ENCODE measurements at regions not wholly inside any gene's neighbourhood (a gene's known extent, or its start where the extent isn't known, plus 50 kb on each side); places are given as distances from the start of the nearest gene placed in this dataset.

DNA sequence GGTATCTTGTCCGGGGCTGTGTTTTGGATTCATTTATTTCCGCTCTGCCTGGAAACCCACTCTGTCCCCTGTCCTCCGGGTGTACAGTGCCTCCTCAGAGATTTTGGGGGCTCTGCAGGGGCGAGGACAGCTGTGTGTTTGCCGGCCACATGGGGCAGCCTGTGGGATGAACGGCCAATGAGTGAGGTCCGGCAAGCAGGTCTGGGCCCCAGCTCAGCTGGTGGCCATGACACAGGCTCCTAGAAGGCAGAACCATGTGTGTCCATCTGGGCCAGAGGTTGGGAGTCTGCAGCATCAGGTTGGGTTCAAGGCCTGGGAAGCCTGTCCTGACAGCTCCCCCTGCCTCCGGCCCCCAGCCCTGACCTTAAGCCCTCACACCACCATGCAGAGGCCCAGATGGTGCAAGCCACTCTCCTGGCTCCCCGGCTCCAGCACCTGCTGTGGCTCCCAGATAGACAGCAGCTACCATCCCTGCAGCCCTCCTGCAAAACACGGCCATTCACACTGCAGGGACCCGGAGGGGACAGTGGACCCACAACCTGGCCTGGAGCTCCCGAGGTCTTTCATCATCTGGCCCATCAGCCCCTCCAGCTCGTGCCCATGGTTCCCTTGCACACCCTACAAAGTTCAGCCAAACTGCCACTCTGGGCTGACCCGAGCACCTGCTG is 220.1 kb upstream of the C14orf180 start:
- H3K9me3 Mint-ChIP-seq, result peaks cover under 1% of the 10 kb centered on the region
- H3K27ac Mint-ChIP-seq, result no peak overlapping the region
- peaks cover 30% of the 10 kb centered on the region for H3K27me3 Mint-ChIP-seq (ENCODE audit: low read depth, poor library complexity)
- DNase-seq, result no peak
- H3K36me3 Mint-ChIP-seq (ENCODE audit: low read depth), result no peaks in the 10 kb centered on the region
- H3K4me1 Mint-ChIP-seq, result peaks cover 2% of the 10 kb centered on the region
- H3K4me3 Mint-ChIP-seq, result no peak overlapping the region
- TF ChIP-seq, protein P1, sequence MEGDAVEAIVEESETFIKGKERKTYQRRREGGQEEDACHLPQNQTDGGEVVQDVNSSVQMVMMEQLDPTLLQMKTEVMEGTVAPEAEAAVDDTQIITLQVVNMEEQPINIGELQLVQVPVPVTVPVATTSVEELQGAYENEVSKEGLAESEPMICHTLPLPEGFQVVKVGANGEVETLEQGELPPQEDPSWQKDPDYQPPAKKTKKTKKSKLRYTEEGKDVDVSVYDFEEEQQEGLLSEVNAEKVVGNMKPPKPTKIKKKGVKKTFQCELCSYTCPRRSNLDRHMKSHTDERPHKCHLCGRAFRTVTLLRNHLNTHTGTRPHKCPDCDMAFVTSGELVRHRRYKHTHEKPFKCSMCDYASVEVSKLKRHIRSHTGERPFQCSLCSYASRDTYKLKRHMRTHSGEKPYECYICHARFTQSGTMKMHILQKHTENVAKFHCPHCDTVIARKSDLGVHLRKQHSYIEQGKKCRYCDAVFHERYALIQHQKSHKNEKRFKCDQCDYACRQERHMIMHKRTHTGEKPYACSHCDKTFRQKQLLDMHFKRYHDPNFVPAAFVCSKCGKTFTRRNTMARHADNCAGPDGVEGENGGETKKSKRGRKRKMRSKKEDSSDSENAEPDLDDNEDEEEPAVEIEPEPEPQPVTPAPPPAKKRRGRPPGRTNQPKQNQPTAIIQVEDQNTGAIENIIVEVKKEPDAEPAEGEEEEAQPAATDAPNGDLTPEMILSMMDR (IDR thresholded peaks at IDR 0.05), result no peak

DNA sequence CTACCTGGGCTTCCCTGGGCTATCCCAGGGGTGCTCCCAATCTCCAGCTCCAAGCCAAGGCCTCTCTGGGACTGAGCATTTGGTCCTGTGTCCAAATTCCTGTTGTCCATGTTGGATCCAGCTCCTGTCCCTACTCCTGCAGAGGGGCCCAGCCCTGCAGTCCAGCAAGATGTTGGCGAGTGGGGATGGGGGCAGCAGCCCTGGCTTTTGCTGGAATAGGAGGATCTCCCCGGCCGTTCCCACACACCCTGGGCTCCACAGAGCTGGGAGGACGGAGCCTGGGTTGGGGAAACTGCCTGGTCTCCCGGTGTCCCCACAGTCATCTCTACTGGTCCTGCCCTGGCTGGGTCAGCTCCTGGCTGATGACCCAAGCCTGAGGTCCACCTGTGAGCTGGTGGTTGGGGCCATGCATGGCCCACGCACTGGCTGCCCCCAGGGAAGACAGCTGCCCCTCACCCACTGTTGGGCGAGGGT is 219.6 kb upstream of the C14orf180 start:
- H3K27ac Mint-ChIP-seq, result no peak overlapping the region
- TF ChIP-seq, protein P1 (IDR thresholded peaks at IDR 0.05), result no peak
- H3K36me3 Mint-ChIP-seq (ENCODE audit: low read depth), result no peaks in the 10 kb centered on the region
- DNase-seq, result no peak
- H3K4me1 Mint-ChIP-seq, result no peaks in the 10 kb centered on the region
- peaks cover 6% of the 10 kb centered on the region for H3K9me3 Mint-ChIP-seq
- peaks cover 36% of the 10 kb centered on the region for H3K27me3 Mint-ChIP-seq (ENCODE audit: low read depth, poor library complexity)
- H3K4me3 Mint-ChIP-seq, result no peak overlapping the region

DNA sequence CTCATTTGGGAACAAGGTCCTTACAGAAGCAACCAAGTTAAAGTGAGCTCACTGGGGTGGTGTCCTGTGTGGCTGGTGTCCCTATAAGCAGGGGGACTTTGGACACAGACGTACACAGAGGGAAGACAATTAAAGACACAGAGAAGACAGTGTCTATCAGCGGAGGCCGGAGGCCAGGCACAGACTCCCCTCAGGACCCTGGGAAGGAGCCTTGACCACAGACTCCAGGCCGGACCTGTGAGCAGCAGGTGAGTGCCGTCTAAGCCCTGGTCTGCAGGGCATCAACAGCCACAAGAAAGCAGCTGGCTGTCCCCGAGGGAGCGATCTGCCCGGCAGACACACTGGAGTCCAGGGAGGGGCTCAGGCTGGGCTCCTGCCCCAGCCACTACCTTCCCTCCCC is 219.1 kb upstream of the C14orf180 start:
- Mint-ChIP-seq H3K27ac (no peak overlapping the region), H3K4me1 (no peaks in the 10 kb centered on the region), H3K4me3 (no peak overlapping the region), H3K36me3 (ENCODE audit: low read depth) (no peaks in the 10 kb centered on the region), H3K27me3 (ENCODE audit: low read depth, poor library complexity) (peaks cover 38% of the 10 kb centered on the region), H3K9me3 (peaks cover 9% of the 10 kb centered on the region)
- TF ChIP-seq, protein P1 (IDR thresholded peaks at IDR 0.05), result no peak
- no peak for DNase-seq

DNA sequence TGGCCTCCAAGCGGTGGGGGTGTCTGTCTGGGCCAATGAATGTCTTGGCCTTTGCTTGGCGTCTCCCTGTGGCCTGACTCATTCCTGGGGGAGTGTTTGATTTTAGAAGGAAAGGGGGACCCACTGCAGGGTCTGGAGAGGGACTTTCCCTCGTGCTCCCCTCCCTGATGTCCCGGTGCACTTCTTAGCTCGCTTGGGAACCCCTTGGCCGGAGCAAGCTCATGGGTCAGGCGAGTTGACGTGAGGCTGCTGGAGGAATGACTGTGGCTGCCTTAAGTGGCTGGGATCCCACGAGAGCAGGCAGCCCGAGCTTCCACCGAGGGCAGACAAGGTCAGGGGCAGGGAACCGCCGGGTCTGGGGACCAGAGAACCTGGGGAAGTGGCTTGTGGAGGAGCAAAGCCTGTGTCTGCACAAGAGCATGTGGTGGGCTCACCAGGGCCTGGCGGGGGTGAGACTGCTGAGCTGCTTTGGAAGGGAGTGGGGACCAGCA is 218.4 kb upstream of the C14orf180 start:
- Mint-ChIP-seq H3K36me3 (ENCODE audit: low read depth) (no peaks in the 10 kb centered on the region), H3K9me3 (peaks cover 9% of the 10 kb centered on the region), H3K27me3 (ENCODE audit: low read depth, poor library complexity) (peaks cover 35% of the 10 kb centered on the region), H3K4me1 (no peaks in the 10 kb centered on the region), H3K27ac (no peak overlapping the region), H3K4me3 (no peak overlapping the region)
- TF ChIP-seq, protein P1 (IDR thresholded peaks at IDR 0.05), result no peak
- DNase-seq, result no peak

DNA sequence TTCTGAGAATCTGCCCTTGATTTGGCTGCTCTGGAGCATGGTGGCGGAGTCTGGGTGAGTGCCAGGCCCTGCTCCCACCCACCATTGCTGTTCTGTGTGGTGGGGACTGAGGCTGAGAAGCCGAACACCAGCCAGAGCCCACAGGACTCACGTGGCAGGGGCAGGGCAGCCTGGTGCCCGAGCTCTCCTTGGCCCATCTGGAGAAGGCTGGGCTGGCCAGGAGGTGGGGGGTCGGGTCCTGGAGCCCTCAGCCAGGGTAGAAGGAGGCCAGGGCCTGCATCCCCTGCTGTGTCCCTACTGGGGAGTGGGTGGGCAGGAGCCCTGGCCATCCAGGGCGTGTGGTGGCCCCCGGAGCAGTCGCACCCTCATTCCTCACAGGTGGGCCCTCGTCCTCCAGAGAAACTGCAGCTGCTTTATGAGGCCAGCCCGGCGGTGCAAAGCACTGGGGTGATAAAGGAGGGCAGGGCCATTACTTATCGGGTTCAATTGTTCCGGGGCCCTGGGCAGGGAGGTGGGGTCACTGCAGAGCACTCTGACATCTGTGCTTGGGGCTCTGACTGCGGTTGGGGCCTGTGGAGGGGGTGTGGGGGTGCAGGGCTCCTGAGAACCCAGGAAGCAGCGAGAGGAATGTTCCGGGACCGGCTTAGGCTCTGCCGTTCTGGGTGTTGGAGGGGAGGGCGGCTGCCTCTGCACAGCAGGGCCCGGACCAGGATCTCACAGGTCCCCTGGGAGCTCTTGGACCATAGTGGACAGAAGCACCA is 217.5 kb upstream of the C14orf180 start:
- H3K27me3 Mint-ChIP-seq (ENCODE audit: low read depth, poor library complexity), result peaks cover 39% of the 10 kb centered on the region
- no peaks in the 10 kb centered on the region for H3K36me3 Mint-ChIP-seq (ENCODE audit: low read depth)
- no peak overlapping the region for H3K27ac Mint-ChIP-seq
- H3K4me3 Mint-ChIP-seq, result no peak overlapping the region
- peaks cover 9% of the 10 kb centered on the region for H3K9me3 Mint-ChIP-seq
- DNase-seq, result no peak
- H3K4me1 Mint-ChIP-seq, result no peaks in the 10 kb centered on the region
- TF ChIP-seq, protein P1 (IDR thresholded peaks at IDR 0.05), result no peak
